Fibroblast of villous mesenchyme (primary cell): ENCODE measurements at regions not wholly inside any gene's neighbourhood (a gene's known extent, or its start where the extent isn't known, plus 50 kb on each side); places are given as distances from the start of the nearest gene placed in this dataset.

Experiments
- DNase-seq: peaks from one replicate; pipeline ENCODE4 v3.0.0-alpha.2; 2010; ENCODE audit warnings: low read depth
- H3K4me3 ChIP-seq: 2 replicates; pipeline ENCODE4 v1.5.1; 2011; ENCODE audit warnings: low read depth, mild to moderate bottlenecking, low read length
- CTCF ChIP-seq: IDR thresholded peaks from 2 replicates; pipeline ENCODE4 v1.5.1; 2012; ENCODE audit warnings: low read depth, mild to moderate bottlenecking, low read length; ENCODE audit not compliant: insufficient read depth

- no peak overlapping the region for H3K4me3 ChIP-seq
- DNase-seq: no peak
- no peak for TF ChIP-seq CTCF
Observed at GRCh38 chr11:80616070-80616800, 1175.4 kb upstream of the TENM4 start.

- TF ChIP-seq CTCF: no peak
- H3K4me3 ChIP-seq: no peak overlapping the region
- DNase-seq: no peak
Observed at GRCh38 chr11:80613655-80614054, 1172.8 kb upstream of the TENM4 start.

GRCh38 chr11:80610516-80610915, 1169.7 kb upstream of the TENM4 start:
- no peak overlapping the region for H3K4me3 ChIP-seq
- no peak for DNase-seq
- no peak for TF ChIP-seq CTCF

GRCh38 chr11:80603472-80603871, 1162.6 kb upstream of the TENM4 start:
- H3K4me3 ChIP-seq: no peak overlapping the region
- TF ChIP-seq CTCF: no peak
- no peak for DNase-seq

GRCh38 chr11:80598905-80599304, 1158.1 kb upstream of the TENM4 start:
- H3K4me3 ChIP-seq: no peak overlapping the region
- TF ChIP-seq CTCF: no peak
- DNase-seq: no peak

- H3K4me3 ChIP-seq: no peak overlapping the region
- no peak for TF ChIP-seq CTCF
- no peak for DNase-seq
Observed at GRCh38 chr11:80596291-80596810, 1155.5 kb upstream of the TENM4 start.

- no peak for TF ChIP-seq CTCF
- peak; percentile 88 for DNase-seq
- no peak overlapping the region for H3K4me3 ChIP-seq
Observed at GRCh38 chr11:80595011-80595410, 1154.2 kb upstream of the TENM4 start.
